K562 (cell line): ENCODE measurements at regions not wholly inside any gene's neighbourhood (a gene's known extent, or its start where the extent isn't known, plus 50 kb on each side); places are given as distances from the start of the nearest gene placed in this dataset.

Experiments
- POLR2A ChIP-seq: fragments of 450-650 bp; conservative IDR thresholded peaks from 2 replicates; pipeline ENCODE4 v1.6.1; 2016
- ZBTB40 ChIP-seq, 2 experiments: fragments of 450-650 bp in 1 of 2; sonication (generic) in 1 of 2; formaldehyde crosslinking in 1 of 2; IDR thresholded peaks; 2 replicates each; pipeline versions ENCODE4 v1.7.1 to v1.9.0; 2016 to 2022; ENCODE audit warnings: inconsistent platforms in 1 of 2, mild to moderate bottlenecking in 1 of 2, missing genetic modification reagents in 1 of 2
- ZNF274 ChIP-seq: IDR thresholded peaks from 2 replicates; pipeline ENCODE4 v1.6.1; 2011; ENCODE audit warnings: low read depth, mild to moderate bottlenecking, low read length, moderate library complexity, borderline replicate concordance
- TF ChIP-seq, protein P1 (sequence below): fragments of 250-450 bp; sonication (Bioruptor Pico); IDR thresholded peaks from 2 replicates; pipeline ENCODE4 v1.5.0; 2021

DNA sequence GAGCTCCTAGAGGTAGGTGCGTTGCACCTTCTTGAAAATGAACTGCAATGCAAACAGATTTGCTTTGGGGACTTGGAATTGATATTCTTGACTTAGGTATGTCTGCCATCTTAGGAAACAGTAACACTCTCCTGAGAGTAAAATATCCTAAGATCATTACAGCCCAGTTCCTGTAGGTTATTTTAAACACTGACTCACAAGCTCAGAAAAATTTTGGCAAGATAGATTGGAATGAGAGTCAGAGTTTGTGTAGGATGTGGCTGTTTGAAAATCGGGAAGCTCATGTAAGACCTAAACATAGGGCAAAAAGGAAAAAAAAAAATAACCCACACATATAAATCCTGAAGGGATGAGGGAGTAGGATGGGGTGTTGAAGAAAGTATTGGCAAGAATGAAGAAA lies 377.0 kb upstream of the LRRC4C start:
- TF ChIP-seq ZBTB40 (IDR thresholded peaks at IDR 0.05) = no peak
- TF ChIP-seq ZBTB40 (CRISPR knock-in tag; IDR thresholded peaks at IDR 0.05) = no peak
- TF ChIP-seq ZNF274 = no peak
- no peak for TF ChIP-seq POLR2A
- TF ChIP-seq, protein P1, sequence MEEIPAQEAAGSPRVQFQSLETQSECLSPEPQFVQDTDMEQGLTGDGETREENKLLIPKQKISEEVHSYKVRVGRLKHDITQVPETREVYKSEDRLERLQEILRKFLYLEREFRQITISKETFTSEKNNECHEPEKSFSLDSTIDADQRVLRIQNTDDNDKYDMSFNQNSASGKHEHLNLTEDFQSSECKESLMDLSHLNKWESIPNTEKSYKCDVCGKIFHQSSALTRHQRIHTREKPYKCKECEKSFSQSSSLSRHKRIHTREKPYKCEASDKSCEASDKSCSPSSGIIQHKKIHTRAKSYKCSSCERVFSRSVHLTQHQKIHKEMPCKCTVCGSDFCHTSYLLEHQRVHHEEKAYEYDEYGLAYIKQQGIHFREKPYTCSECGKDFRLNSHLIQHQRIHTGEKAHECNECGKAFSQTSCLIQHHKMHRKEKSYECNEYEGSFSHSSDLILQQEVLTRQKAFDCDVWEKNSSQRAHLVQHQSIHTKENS (CRISPR knock-in tag) = no peak
